IPS DF 6.9 (cell line): ENCODE measurements at regions not wholly inside any gene's neighbourhood (a gene's known extent, or its start where the extent isn't known, plus 50 kb on each side); places are given as distances from the start of the nearest gene placed in this dataset.

Experiments
- DNase-seq: peaks from one replicate; pipeline ENCODE4 v3.0.0-alpha.2; 2013; ENCODE audit warnings: low read depth, low spot score
- H3K27ac ChIP-seq: one replicate; pipeline ENCODE4 v1.5.1; 2013; ENCODE audit warnings: low read length, control low read depth
- H3K27me3 ChIP-seq: 2 replicates; pipeline ENCODE4 v1.6.1; 2013; ENCODE audit warnings: mild to moderate bottlenecking, low read length; ENCODE audit not compliant: control insufficient read depth, insufficient read depth
- H3K36me3 ChIP-seq: 2 replicates; pipeline ENCODE4 v1.6.1; 2013; ENCODE audit warnings: low read length; ENCODE audit not compliant: control insufficient read depth, insufficient read depth
- H3K4me1 ChIP-seq: 2 replicates; pipeline ENCODE4 v1.6.1; 2013; ENCODE audit warnings: low read length; ENCODE audit not compliant: control insufficient read depth, insufficient read depth
- H3K4me3 ChIP-seq: 2 replicates; pipeline ENCODE4 v1.5.1; 2013; ENCODE audit warnings: mild to moderate bottlenecking, low read length
- H3K9me3 ChIP-seq: 2 replicates; pipeline ENCODE4 v1.6.1; 2013; ENCODE audit warnings: low read length, inconsistent platforms; ENCODE audit not compliant: control insufficient read depth, insufficient read depth
- WGBS: extraction: QIAGEN DNeasy Blood & Tissue Kit; methylation state at CpG from one replicate; pipeline ENCODE4 v1.1.7; 2013; ENCODE audit warnings: mixed read lengths, missing lambda C conversion rate; ENCODE audit not compliant: insufficient read length, insufficient coverage; 5-methylcytosine and 5-hydroxymethylcytosine counted together

DNA sequence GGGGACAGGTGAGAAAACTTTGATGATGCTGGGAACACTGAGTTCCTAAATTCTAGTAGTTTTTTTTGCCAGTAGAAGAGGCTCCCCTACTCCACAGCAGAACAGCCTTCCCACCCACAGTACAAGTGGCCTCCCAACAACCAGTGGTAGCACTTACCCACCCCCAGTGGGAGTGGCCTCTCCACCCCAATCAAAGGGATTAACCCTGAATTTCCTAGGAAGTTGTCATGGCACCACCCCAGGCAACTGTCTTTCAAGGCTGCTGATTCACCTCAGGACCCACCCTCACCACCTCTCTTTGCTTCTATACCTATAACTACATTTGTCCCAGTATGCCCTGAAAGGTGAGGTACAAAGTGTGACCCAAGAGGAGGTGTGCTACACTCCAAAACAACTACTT lies 81.4 kb upstream of the PRDX6 start:
- H3K9me3 ChIP-seq = no peaks in the 10 kb centered on the region
- H3K27me3 ChIP-seq = no peaks in the 10 kb centered on the region
- H3K36me3 ChIP-seq = no peaks in the 10 kb centered on the region
- DNase-seq = no peak
- no peak overlapping the region for H3K4me3 ChIP-seq
- H3K4me1 ChIP-seq = no peaks in the 10 kb centered on the region
- H3K27ac ChIP-seq = no peak overlapping the region

DNA sequence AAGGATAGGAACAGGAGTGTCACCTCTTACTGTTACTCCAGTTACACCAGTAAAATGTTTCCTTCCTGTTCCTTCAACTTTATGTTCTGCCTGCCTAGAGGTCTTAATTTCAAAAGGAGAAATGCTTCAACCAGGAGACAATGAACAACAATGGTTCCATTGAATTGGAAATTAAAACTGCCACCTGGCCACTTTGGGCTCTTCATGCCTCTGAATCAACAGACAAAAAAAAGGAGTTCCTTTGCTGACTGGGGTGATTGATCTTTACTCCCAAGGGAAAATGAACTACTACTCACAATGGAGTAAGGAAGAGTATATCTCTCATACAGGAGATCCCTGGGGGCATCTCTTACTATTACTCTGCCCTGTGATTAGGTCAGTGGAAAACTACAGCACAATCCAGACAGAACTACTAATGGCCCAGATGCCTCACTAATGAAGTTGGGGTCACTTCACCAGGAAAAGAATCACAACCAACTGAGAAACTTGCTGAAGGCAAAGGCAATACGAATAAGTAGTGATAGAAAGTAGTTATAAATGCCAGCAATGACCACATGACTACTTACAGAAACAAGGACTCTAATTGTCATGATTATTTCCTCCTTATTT lies 76.6 kb upstream of the PRDX6 start:
- no peak overlapping the region for H3K4me3 ChIP-seq
- WGBS = no CpG with 5 or more reads among the region's 1 CpG
- DNase-seq = no peak
- H3K9me3 ChIP-seq = no peaks in the 10 kb centered on the region
- H3K4me1 ChIP-seq = no peaks in the 10 kb centered on the region
- no peaks in the 10 kb centered on the region for H3K27me3 ChIP-seq
- H3K36me3 ChIP-seq = no peaks in the 10 kb centered on the region
- H3K27ac ChIP-seq = no peak overlapping the region

DNA sequence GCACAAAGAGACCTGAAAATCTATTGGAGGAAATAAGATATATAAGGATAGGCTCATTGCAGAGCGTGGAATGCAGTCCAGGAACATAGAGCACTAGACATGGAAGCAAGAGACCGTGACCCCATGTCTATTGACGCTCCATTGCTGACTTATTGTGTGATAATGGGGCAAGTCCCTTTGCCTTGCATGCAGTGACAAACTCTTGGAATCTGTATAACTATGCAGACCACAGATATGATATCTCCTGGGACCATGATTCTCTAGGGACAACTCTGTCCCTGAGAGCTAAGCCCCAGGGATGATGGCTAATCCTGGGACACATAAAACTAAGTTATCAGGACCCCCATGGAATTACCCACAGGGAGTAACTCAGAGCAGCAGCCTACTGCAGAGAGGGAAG lies 73.1 kb upstream of the PRDX6 start:
- WGBS = no CpG with 5 or more reads among the region's 3 CpGs
- DNase-seq = no peak
- H3K36me3 ChIP-seq = no peaks in the 10 kb centered on the region

GRCh38 chr1:173405281-173405680 lies 71.9 kb upstream of the PRDX6 start:
- no peaks in the 10 kb centered on the region for H3K36me3 ChIP-seq
- H3K9me3 ChIP-seq = no peaks in the 10 kb centered on the region
- no peak for DNase-seq
- no peaks in the 10 kb centered on the region for H3K4me1 ChIP-seq
- H3K27me3 ChIP-seq = no peaks in the 10 kb centered on the region
- no peak overlapping the region for H3K4me3 ChIP-seq
- no peak overlapping the region for H3K27ac ChIP-seq

More for the DNA sequence above, 73.1 kb upstream of the PRDX6 start:
- Histone ChIP-seq H3K27me3 (no peaks in the 10 kb centered on the region), H3K9me3 (no peaks in the 10 kb centered on the region), H3K4me1 (no peaks in the 10 kb centered on the region), H3K4me3 (no peak overlapping the region), H3K27ac (no peak overlapping the region)

DNA sequence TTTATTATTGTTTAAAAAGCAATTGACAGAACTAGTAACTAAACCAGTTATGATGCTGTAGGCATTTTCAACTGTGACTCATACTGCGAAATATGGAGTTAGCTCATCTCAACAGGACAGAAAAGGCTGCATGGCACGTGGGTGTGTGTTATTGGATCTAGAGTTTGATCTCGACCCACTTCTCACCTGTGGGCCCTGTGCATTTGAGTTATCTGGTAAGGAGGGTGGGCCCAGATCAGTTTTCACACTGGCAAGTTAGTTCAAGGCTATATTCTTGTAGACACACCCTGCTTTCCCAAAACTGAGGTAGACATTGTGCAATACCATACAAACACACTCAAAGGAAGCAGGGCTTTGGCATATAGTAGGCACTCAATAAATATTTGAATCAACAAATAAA lies 71.3 kb upstream of the PRDX6 start:
- DNase-seq = no peak
- H3K9me3 ChIP-seq = no peaks in the 10 kb centered on the region
- no peaks in the 10 kb centered on the region for H3K4me1 ChIP-seq
- no peak overlapping the region for H3K27ac ChIP-seq
- no peaks in the 10 kb centered on the region for H3K27me3 ChIP-seq
- H3K4me3 ChIP-seq = no peak overlapping the region
- H3K36me3 ChIP-seq = no peaks in the 10 kb centered on the region
- WGBS = no CpG with 5 or more reads among the region's 3 CpGs

GRCh38 chr1:173406783-173407230 lies 70.3 kb upstream of the PRDX6 start:
- Histone ChIP-seq H3K36me3 (no peaks in the 10 kb centered on the region), H3K9me3 (no peaks in the 10 kb centered on the region), H3K4me3 (no peak overlapping the region), H3K27me3 (no peaks in the 10 kb centered on the region), H3K4me1 (no peaks in the 10 kb centered on the region), H3K27ac (no peak overlapping the region)
- no CpG with 5 or more reads among the region's 8 CpGs for WGBS
- no peak for DNase-seq

DNA sequence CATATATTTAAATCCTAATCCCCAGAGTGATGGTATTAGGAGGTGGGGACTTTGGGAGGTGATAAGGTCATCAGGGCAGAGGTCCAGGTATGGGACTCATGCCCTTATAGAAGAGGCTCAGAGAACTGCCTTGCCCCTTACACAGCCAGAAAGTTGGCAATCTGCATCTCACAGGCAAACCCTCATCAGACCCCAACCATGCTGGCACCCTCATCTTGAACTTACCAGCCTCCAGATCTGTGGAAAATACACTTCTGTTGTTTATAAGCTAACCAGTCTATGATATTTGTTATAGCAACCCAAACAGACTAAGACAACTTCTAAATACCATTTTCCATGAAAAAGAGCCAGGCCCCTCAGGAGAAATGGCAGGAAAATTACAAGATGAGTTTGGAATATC lies 69.3 kb upstream of the PRDX6 start:
- Histone ChIP-seq H3K4me3 (no peak overlapping the region), H3K27ac (no peak overlapping the region), H3K4me1 (no peaks in the 10 kb centered on the region), H3K9me3 (no peaks in the 10 kb centered on the region), H3K27me3 (no peaks in the 10 kb centered on the region), H3K36me3 (no peaks in the 10 kb centered on the region)
- no peak for DNase-seq

DNA sequence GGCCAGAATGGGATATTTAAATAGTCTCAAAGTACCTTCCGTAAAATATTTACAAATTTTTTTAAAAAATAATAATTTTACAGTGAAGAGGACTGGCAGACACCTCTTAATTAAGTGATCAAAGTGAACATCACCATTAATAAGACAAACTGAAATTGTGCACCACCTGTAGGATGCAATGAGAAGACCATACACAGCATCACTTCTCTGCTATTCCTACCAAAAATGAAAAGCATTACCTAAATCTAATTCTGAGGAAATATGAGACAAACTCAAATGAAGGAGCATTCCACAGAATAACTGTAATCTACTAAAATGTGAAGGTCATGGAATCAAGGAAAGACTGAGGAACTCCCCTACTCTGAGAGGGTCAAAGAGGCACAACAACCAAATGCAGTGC lies 68.2 kb upstream of the PRDX6 start:
- no peak overlapping the region for H3K27ac ChIP-seq
- no peaks in the 10 kb centered on the region for H3K36me3 ChIP-seq
- DNase-seq = no peak
- no peak overlapping the region for H3K4me3 ChIP-seq
- H3K27me3 ChIP-seq = no peaks in the 10 kb centered on the region
- no peaks in the 10 kb centered on the region for H3K4me1 ChIP-seq
- H3K9me3 ChIP-seq = no peaks in the 10 kb centered on the region
- WGBS = no CpG with 5 or more reads among the region's 1 CpG

DNA sequence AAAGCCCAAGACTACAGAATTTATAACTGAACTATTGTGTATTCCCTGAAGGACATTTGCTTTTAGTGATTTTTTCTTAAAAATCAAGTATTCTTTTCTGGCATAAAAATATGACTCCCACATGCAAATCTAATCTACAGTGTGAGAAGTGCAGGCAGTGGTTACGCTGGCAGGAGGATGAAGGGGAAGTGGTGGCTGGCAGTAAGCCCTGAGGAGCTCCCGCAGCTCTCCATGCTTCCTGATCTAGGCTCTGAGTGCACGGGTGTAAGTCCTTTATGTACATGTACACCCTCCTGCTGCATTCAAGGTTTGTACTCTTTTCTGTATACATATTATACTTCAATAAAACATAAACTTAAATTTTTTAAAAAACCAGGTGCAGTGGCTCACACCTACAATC lies 67.5 kb upstream of the PRDX6 start:
- no CpG with 5 or more reads among the region's 3 CpGs for WGBS
- H3K27me3 ChIP-seq = no peaks in the 10 kb centered on the region
- H3K36me3 ChIP-seq = no peaks in the 10 kb centered on the region
- no peaks in the 10 kb centered on the region for H3K4me1 ChIP-seq
- no peak for DNase-seq
- no peaks in the 10 kb centered on the region for H3K9me3 ChIP-seq
- H3K4me3 ChIP-seq = no peak overlapping the region
- H3K27ac ChIP-seq = no peak overlapping the region

DNA sequence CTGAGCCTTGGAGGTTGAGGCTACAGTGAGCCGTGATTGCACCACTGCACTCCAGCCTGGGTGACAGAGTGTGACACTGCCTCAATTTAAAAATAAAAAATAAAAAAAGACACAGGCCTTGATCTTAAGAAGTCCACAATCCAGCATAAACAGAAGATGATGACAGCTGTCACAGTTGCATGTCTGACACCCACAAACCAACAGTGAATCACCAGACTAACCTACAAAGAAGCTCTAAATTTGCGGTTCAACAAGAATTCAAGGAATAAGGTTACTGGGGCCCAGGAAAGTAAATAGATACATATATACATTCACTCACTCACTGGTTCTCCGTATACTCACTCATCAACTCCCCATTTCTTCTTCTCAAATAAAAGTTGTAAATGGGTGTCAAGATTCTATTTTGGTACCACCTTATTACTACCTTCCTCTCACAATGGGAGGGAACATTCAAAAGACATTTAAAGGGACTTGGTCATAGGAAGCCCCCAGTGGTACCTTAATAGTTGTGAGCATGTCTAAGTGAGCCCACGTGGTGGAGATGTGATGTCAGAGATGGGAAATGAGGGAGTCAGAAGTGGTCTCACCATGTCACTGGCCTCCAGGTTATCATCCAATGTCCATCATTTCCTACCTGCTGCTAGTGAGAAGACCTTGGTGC lies 66.9 kb upstream of the PRDX6 start:
- Histone ChIP-seq H3K27ac (no peak overlapping the region), H3K9me3 (no peaks in the 10 kb centered on the region), H3K4me1 (no peaks in the 10 kb centered on the region), H3K4me3 (no peak overlapping the region), H3K36me3 (no peaks in the 10 kb centered on the region), H3K27me3 (no peaks in the 10 kb centered on the region)
- WGBS = 100% methylated on average over 1 of the region's 4 CpGs
- DNase-seq = no peak

GRCh38 chr1:173410794-173411236 lies 66.3 kb upstream of the PRDX6 start:
- no peak for DNase-seq
- no peaks in the 10 kb centered on the region for H3K27me3 ChIP-seq
- WGBS = no CpG with 5 or more reads among the region's 5 CpGs
- H3K9me3 ChIP-seq = no peaks in the 10 kb centered on the region
- H3K4me3 ChIP-seq = no peak overlapping the region
- no peaks in the 10 kb centered on the region for H3K36me3 ChIP-seq
- no peak overlapping the region for H3K27ac ChIP-seq
- no peaks in the 10 kb centered on the region for H3K4me1 ChIP-seq
